Common myeloid progenitor, CD34-positive (primary cell): ENCODE measurements at regions not wholly inside any gene's neighbourhood (a gene's known extent, or its start where the extent isn't known, plus 50 kb on each side); places are given as distances from the start of the nearest gene placed in this dataset.
"Not testable (repeated sequence)": the region's sequence is repeated elsewhere in the genome, so short reads cannot be mapped to it uniquely, and the experiment has no call there.

Experiments used
- CTCF ChIA-PET: fragments of 350-600 bp; sonication (Branson Sonifier 250); formaldehyde crosslinking; loops from one replicate; lab custom pipeline; 2021; ENCODE audit warnings: antibody characterized with exemption; lab: Charles Lee
- POLR2A ChIA-PET: fragments of 350-600 bp; sonication (Branson Sonifier 250); formaldehyde crosslinking; loops from one replicate; lab custom pipeline; 2021; ENCODE audit warnings: antibody characterized with exemption; lab: Charles Lee
- DNase-seq, 3 donors: peaks; one replicate each; pipeline versions ENCODE4 v3.0.0 to v3.0.0-alpha.2; 2013
- H3K27ac ChIP-seq, 2 experiments: 1 replicate in 1 of 2; 2 replicates in 1 of 2; pipeline ENCODE4 v1.7.0; 2013; ENCODE audit warnings: inconsistent platforms in 2 of 2, low read length in 2 of 2, mild to moderate bottlenecking in 2 of 2, low read depth in 1 of 2, moderate library complexity in 1 of 2; ENCODE audit not compliant: severe bottlenecking in 2 of 2, insufficient read depth in 1 of 2, poor library complexity in 1 of 2
- H3K27me3 ChIP-seq, 5 experiments: replicated peaks in 2 of 5; 1 replicate in 3 of 5; 2 replicates in 2 of 5; pipeline versions ENCODE4 v1.6.1 to v1.7.0; 2013; ENCODE audit warnings: low read length in 4 of 5, mild to moderate bottlenecking in 2 of 5, moderate library complexity in 2 of 5, inconsistent platforms in 1 of 5; ENCODE audit not compliant: insufficient read depth in 5 of 5, control insufficient read depth in 4 of 5
- H3K36me3 ChIP-seq, 4 experiments: 1 replicate in 2 of 4; 2 replicates in 2 of 4; pipeline versions ENCODE4 v1.6.1 to v1.7.0; 2013; ENCODE audit warnings: low read length in 3 of 4, control low read depth in 1 of 4, mild to moderate bottlenecking in 1 of 4; ENCODE audit not compliant: control insufficient read depth in 4 of 4, insufficient read depth in 4 of 4
- H3K4me1 ChIP-seq, 4 experiments: 1 replicate in 3 of 4; 2 replicates in 1 of 4; pipeline versions ENCODE4 v1.6.1 to v1.7.1; 2013; ENCODE audit warnings: low read length in 3 of 4, mild to moderate bottlenecking in 3 of 4, control low read depth in 1 of 4, inconsistent platforms in 1 of 4, moderate library complexity in 1 of 4; ENCODE audit not compliant: control insufficient read depth in 4 of 4, insufficient read depth in 4 of 4; ENCODE audit errors: control extremely low read depth in 1 of 4
- H3K4me3 ChIP-seq, 7 experiments: 1 replicate in 4 of 7; 2 replicates in 3 of 7; pipeline versions ENCODE4 v1.5.1 to v1.7.0; 2013; ENCODE audit warnings: mild to moderate bottlenecking in 7 of 7, low read length in 6 of 7, moderate library complexity in 6 of 7, inconsistent platforms in 2 of 7, low read depth in 2 of 7, control low read depth in 1 of 7; ENCODE audit not compliant: insufficient read depth in 4 of 7, control insufficient read depth in 1 of 7; ENCODE audit errors: extremely low read depth in 1 of 7
- H3K9me3 ChIP-seq, 5 experiments: 1 replicate in 4 of 5; 2 replicates in 1 of 5; pipeline versions ENCODE4 v1.6.1 to v1.7.1; 2013; ENCODE audit warnings: low read length in 4 of 5, mild to moderate bottlenecking in 2 of 5, inconsistent platforms in 1 of 5, low read depth in 1 of 5, moderate library complexity in 1 of 5; ENCODE audit not compliant: control insufficient read depth in 4 of 5, insufficient read depth in 2 of 5; ENCODE audit errors: control extremely low read depth in 1 of 5
- whole genome bisulfite sequencing: methylation state at CpG from one replicate; pipeline ENCODE4 v1.1.5; 2013; ENCODE audit not compliant: insufficient coverage; 5-methylcytosine and 5-hydroxymethylcytosine counted together

DNA sequence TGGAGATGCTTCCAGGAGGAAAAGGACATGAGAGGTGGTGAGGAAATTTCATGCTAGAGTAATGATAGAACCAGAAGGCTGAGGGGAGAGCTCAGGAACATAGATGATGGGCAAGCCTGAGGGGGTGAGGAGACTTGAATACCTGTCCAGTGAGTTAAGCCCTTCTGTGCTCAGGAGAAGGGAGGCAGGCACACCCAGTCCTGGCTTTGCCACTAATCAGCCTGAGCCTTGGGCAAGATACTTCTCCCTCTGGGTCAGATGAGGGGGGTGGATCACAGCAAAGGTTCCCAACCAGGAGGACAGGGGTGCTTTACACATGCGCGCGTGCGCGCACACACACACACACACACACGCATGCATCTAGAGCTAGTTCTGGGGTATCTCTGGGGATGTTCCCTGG lies 60.5 kb upstream of the KCNK12 start:
- Histone ChIP-seq H3K4me1 (peaks cover 4 to 25% (median 16%) of the 10 kb centered on the region in 4 experiments), H3K36me3 (no peaks in the 10 kb centered on the region), H3K27me3 (no peaks in the 10 kb centered on the region), H3K27ac (no peak overlapping the region), H3K9me3 (no peaks in the 10 kb centered on the region), H3K4me3 (no peak overlapping the region)
- ChIA-PET POLR2A (no interaction called here), CTCF (no interaction called here)
- no peak for DNase-seq
- no CpG with 5 or more reads among the region's 6 CpGs for WGBS

DNA sequence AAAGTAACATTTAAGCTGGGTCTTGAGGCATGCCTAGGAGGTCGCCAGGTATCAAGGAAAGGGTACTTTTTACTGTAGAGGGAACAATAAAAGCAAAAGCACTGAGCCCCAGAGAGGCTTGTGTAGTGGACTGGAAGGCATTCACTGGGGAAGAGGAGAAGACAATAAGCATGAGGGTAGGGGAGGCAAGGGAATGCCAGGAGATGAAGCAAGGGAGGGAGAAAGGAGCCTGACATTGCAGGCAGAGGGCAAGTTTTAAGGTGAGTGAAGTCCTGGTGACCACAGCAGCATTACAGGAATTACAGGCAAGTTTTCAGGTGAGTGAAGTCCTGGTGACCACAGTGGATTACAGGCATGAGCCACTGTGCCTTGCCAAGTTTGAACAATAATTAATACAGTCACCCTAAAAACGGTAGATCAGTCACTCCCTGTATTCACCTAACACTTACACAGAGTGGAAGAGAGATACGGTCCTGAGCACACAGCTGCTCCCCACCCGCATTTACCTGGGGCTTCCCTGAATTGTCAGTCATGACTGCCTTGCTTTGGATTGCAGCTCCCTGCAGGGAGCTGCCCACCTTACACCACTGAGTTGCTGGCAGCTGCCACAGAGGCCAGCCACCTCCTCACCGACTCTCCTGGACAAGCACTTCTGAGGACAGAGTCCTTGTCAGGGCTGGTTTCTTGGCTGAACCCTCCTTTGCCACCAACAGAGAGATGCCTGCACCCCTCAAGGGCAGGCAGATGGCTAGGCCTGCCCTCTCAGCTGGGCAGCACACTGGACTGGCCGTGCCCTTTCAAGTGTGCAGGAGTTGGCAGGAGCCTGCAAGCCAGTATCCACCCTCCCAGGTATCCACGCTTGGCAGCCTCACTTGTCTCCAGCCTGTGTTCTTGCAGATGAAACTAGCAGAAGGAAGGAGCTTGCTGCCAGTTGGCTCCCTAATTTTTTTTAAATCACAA lies 59.0 kb upstream of the KCNK12 start:
- 100% methylated on average over 5 of the region's 7 CpGs for WGBS
- no peak overlapping the region for H3K4me3 ChIP-seq
- CTCF ChIA-PET: no interaction called here

DNA sequence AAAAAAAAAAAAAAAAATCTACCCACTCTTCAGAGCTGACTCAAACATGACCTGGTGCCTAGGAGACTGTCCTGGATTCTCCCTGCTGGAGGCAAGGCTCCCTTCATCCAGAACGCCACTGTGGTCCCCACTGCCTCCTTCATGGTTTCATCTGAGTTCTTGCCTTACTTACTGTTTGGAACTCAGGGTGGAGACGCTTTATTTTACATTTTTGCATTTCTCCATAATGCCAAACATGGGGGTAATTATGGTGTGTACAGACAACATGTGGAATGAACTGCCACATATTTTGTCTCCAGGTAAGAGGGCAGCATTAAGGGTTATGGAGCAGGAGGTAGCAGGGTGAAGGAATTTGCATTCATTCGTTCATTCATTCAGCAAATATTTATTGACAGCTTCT lies 58.1 kb upstream of the KCNK12 start:
- 86% methylated on average over 1 of the region's 3 CpGs for WGBS
- H3K27me3 ChIP-seq: no peaks in the 10 kb centered on the region
- CTCF ChIA-PET: no interaction called here
- no peak overlapping the region for H3K4me3 ChIP-seq
- H3K27ac ChIP-seq: no peak overlapping the region
- POLR2A ChIA-PET: no interaction called here
- H3K4me1 ChIP-seq: peaks cover 0 to 2% (median 1%) of the 10 kb centered on the region in 4 experiments
- no peaks in the 10 kb centered on the region for H3K9me3 ChIP-seq
- no peaks in the 10 kb centered on the region for H3K36me3 ChIP-seq
- DNase-seq: no peak

More for the DNA sequence above, 59.0 kb upstream of the KCNK12 start:
- H3K9me3 ChIP-seq: no peaks in the 10 kb centered on the region
- peaks cover 0 to 10% (median 7%) of the 10 kb centered on the region in 4 experiments for H3K4me1 ChIP-seq
- DNase-seq: no peak
- POLR2A ChIA-PET: no interaction called here
- H3K27ac ChIP-seq: no peak overlapping the region
- no peaks in the 10 kb centered on the region for H3K27me3 ChIP-seq
- H3K36me3 ChIP-seq: no peaks in the 10 kb centered on the region

DNA sequence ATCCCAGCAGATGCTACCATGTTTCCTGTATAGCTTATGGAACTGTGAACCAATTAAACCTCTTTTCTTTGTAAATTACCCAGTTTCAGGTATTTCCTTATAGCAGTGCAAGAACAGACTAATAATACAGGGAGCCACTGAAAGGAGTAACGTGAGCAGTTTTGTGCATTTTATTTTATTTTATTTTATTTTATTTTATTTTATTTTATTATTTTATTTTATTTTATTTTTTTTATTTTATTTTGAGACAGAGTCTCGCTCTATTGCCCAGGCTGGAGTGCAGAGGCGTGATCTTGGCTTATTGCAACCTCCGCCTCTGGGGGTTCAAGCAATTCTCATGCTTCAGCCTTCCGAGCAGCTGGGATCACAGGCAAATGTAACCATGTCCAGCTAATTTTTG lies 55.9 kb upstream of the KCNK12 start:
- ChIA-PET POLR2A (no interaction called here), CTCF (no interaction called here)
- no peak overlapping the region for H3K27ac ChIP-seq
- no peaks in the 10 kb centered on the region for H3K4me1 ChIP-seq
- H3K4me3 ChIP-seq: no peak overlapping the region
- WGBS: 97% methylated on average over 4 of the region's 5 CpGs
- H3K36me3 ChIP-seq: no peaks in the 10 kb centered on the region
- no peak for DNase-seq
- no peaks in the 10 kb centered on the region for H3K27me3 ChIP-seq
- H3K9me3 ChIP-seq: no peaks in the 10 kb centered on the region

DNA sequence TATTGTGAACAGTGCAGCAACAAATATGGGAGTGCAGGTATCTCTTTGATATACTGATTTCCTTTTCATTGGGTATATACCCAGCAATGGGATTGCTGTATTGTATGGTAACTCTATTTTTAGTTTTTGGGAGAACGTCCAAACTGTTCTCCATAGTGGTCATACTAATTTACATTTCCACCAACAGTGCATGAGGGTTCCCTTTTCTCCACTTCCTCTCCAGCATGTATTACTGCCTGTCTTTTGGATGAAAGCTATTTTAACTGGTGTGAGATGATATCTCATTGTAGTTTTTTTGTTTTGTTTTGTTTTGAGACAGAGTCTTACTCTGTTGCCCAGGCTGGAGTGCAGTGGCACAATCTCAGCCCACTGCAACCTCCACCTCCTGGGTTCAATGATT lies 52.4 kb upstream of the KCNK12 start:
- no CpG with 5 or more reads among the region's 1 CpG for WGBS
- H3K27ac ChIP-seq, H3K9me3 ChIP-seq, CTCF ChIA-PET, H3K4me1 ChIP-seq, POLR2A ChIA-PET, H3K36me3 ChIP-seq, H3K4me3 ChIP-seq, DNase-seq, H3K27me3 ChIP-seq: not testable (repeated sequence)

DNA sequence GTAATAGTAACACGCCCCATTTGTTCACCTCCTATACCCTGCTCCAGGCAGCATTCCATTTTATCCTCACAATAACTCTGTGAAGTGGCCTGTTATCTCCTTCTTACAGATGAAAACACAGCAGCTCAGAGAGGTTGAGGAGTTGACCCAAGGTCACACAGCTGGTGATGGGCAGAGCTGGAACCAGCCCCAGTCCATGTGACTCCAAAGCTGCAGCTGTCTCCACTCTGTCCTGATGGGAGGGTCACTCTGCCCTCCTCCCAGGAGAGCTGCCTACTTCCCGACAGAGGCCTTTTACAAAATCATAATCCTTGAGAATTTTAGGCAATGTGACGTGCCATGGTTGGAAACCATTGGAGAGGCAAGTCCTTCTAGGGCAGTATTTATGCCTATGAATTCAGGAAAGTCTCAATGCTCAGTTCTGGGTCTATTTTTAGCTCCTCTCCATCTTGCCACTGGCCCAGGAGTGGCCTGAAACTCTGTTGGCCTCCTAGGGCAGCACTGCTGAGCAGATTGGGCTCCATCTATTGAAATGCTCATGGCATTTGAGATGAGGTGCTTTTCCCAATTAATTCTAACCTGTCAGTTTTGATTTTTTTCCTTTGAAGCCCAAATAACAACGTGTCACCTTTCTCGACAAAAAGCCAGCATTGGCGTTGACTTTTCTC lies 50.1 kb upstream of the KCNK12 start:
- H3K27me3 ChIP-seq: no peaks in the 10 kb centered on the region
- no peak overlapping the region for H3K4me3 ChIP-seq
- POLR2A ChIA-PET: no interaction called here
- no peaks in the 10 kb centered on the region for H3K9me3 ChIP-seq
- WGBS: 100% methylated on average over 4 of the region's 6 CpGs
- CTCF ChIA-PET: interaction anchor here (1.4 kb wide), 1 partner anchor 43 kb away, joined by 4 read pairs; no protein-coding TSS in a partner anchor
- H3K36me3 ChIP-seq: no peaks in the 10 kb centered on the region
- DNase-seq: no peak
- H3K4me1 ChIP-seq: no peaks in the 10 kb centered on the region
- H3K27ac ChIP-seq: no peak overlapping the region
